ENCODE measurements at regions not wholly inside any gene's neighbourhood (a gene's known extent, or its start where the extent isn't known, plus 50 kb on each side); places are given as distances from the start of the nearest gene placed in this dataset.
"Not testable (repeated sequence)": the region's sequence is repeated elsewhere in the genome, so short reads cannot be mapped to it uniquely, and the experiment has no call there.

DNA sequence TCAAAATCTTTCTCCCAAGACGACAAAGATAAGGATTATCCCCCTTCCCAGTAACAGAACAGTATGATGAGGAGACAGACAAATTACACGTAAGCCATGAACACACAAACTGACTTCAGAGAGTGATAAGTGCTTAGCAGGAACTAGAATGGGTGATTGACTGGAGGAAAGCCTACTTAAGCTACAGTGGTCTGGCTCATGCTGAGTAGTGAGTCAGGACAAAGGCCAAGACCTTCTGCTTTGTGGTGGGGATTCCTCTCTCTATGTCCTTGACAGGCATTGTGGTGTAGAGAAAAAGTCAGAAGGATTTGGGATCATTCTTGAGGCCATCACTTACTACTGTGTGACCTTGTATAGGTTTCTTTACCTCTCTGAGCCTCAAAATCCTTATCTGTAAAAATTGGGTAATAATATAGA, 381.9 kb upstream of the CCL2 start:
- no peak for DNase-seq (ENCODE audit: extremely low read depth, low read depth)

DNA sequence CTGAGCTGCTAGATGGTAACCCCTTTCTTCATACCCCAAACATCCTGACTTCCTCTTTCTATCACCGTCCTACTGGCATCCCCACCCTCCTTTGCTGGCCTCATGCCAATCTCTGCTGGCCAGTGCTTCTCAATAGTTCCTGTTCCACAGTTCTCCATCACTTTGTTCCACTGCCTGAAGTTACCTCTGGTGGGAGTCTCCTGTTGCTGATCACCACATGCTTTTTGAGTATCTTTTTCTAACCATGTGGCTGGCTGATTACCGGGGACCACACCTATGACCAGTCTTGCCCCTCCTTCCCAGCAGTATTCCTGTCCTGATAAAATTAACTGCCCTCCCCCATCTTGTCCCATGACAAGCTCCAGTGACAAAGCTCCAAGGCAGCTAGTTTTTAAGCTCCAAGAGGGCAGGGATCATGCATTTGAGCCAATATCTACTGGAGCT, 380.4 kb upstream of the CCL2 start:
- no peak for DNase-seq (ENCODE audit: extremely low read depth, low read depth)

DNA sequence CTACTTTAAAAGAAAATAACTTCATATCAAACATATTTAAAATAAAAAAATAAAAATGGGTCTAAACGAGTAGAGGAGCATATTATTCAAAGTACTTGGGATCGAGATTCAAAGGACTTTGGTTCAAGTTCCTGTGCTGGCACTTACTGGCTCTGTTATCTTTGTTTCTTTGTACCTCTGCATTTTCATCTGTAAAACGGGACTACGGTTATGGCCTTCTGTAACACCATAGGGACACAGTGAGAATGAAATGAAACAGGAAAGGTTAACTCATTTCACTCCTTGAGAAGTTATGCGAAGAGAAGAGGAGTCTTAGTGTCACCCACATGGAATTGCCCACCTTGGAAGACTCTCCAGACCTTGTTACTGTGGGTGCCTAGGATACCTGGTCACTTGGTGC, 379.1 kb upstream of the CCL2 start:
- DNase-seq (ENCODE audit: extremely low read depth, low read depth), result no peak

DNA sequence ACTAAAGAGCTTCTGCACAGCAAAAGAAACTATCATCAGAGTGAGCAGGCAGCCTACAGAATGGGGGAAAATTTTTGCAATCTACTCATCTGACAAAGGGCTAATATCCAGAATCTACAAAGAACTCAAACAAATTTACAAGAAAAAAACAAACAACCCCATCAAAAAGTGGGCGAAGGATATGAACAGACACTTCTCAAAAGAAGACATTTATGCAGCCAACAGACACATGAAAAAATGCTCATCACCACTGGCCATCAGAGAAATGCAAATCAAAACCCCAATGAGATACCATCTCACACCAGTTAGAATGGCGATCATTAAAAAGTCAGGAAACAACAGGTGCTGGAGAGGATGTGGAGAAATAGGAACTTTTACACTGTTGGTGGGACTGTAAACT, 372.8 kb upstream of the CCL2 start:
- not testable (repeated sequence) for DNase-seq (ENCODE audit: extremely low read depth, low read depth)

DNA sequence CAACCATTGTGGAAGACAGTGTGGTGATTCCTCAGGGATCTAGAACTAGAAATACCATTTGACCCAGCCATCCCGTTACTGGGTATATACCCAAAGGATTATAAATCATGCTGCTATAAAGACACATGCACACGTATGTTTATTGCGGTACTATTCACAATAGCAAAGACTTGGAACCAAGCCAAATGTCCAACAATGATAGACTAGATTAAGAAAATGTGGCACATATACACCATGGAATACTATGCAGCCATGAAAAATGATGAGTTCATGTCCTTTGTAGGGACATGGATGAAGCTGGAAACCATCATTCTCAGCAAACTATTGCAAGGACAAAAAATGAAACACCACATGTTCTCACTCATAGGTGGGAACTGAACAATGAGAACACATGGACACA, 372.4 kb upstream of the CCL2 start:
- DNase-seq (ENCODE audit: extremely low read depth, low read depth), result not testable (repeated sequence)

DNA sequence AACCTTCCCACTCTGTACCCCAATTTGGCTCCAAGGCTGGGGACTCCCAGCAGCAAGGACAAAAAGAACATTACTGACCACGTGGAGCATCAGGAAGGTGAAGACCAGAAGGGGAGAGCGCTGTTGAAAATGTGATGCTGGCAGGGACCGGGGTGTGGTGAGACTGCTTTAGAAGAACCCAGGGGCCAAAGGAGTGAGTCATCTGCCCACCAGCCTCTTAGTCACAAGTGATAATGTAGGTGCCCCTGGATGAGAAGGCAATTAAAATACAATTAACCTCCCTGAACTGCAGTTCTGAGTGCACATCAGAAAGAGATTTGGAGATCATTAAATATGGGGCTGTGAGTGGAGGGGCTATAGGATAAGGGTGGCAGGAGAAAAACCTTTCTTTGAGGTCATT, 366.6 kb upstream of the CCL2 start:
- no peak for DNase-seq (ENCODE audit: extremely low read depth, low read depth)

DNA sequence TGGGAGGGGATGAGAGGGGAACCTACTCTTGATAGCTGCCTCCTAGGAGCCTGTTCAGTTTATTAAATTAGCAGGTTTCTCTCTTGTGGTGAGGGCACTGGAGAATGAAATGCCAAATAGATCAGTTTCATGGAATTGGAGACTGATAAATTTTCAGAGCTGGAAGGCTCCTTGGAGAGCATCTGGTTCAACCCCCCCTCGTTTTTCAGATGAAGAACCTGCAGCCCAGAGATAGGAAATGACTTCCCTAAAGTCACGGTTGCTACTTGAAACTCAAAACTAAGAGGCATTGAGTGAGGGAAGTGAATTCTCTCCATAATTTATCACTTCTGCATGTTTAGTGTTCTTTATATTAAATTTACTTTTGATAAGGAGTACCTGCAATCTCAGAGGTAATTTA, 366.0 kb upstream of the CCL2 start:
- no peak for DNase-seq (ENCODE audit: extremely low read depth, low read depth)

DNA sequence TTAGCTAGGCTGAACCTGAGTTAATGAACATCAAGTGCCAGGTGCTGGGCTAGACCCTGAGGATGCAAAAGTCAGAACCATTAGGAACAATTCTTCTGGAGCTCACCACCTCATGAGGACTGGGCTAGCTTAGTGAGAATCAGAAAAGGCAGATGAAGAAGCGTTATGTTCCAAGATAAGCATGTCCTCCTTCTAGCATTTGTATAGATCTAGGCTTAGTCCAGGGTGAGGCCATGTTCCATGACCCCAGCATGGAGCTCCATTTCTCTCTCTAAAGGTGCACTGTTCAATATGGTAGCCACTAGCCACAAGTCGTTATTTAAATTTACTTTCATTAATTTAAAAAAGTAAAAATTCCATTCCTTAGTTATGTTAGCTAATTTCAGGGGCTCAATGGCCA, 365.3 kb upstream of the CCL2 start:
- no peak for DNase-seq (ENCODE audit: extremely low read depth, low read depth)

DNA sequence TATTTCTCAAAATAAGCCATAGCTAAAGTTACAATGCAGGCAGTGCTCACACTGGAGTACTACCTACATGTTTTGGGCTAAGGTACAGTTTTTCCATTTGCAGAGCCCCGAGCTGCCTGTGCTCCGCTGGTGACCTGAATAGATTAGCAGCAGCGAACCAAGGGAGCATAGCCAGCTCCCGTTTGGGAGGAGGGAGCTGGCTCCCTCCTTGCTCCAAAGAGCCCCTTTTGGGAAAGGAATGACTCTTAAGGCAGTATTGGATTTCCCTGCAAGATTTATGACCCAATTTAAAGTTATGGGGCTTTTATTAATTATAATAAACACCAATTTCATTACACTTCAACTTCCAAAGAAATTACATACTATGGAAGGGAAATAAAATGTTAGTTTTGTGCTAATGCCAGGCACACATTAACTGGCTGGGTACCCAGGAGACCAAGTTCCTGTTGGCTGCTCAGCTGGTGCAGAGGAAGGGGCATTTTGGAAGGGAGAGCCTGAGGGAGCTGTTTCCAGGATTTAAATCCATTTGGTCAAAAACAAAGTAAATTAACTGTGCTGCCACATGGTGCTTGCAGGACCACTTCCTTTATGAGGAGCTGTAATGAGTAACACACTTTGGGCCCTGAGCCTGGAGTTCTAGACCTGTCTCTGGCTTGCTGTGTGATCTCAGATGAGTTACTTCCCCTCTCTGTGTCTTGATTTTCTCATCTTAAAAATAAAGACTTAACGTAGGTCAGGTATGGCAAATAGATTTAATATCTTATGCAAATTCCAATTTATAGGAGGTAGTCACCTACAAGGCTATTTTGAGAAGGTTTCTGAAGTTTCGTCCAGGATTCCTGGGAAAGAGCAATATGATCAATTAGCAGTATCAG, 362.1 kb upstream of the CCL2 start:
- DNase-seq (ENCODE audit: extremely low read depth, low read depth), result no peak

DNA sequence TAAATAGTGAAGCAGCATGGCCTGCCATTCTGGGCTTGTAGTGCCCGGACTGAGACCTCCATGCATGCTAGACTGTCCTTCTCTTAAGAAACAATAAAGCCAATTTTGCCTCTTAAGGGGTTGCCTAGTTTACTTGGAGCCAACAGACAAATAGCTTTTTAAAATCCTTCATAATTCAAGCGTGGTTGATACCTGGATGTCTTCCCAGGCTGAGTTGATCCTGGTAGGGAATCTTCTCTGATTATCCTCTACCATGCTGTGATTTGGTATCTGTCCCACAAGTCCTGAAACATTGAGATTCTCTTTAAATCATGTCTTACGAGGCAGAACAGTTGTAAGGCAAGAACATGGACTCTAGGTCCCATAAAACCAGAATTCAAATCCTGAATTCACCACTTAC, 359.6 kb upstream of the CCL2 start:
- no peak for DNase-seq (ENCODE audit: extremely low read depth, low read depth)

DNA sequence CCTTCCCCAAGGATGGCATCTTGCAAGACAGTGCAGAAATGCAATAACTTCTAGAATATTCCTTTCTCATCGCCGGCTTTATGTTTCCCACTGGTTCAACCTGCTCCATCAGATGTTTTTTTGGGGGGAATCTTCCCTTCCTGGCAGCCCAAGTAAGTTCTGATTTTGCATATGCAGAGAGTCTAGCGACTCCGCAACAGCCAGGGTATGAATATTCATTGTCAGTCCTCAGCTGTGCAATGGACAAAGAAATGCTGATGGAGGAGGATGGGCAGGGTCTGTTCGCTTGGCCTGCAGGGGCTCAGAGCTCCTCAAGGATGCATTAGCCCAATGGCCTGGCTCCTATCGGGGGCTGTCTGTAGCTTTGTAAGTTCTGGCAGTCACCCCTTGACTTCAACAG, 358.8 kb upstream of the CCL2 start:
- no peak for DNase-seq (ENCODE audit: extremely low read depth, low read depth)

DNA sequence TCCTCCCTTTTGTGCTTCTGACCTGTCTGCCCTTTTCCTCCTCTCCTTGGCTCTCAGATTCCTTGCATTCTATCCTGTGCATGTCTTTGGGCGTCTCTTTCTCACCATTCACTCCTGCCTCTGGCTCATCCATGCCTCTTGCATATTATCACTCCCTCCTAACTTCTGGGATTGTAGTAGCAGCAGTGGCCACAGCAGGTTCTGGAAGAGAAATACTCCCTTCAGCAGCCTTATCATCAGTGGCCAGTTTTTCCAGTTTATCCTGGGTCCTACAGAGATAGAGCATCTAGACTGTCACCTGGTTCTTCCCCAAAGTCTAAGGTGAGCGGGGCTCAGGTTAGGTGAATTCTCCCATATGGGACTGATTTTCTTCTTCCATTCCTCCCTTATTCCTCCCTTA, 354.0 kb upstream of the CCL2 start:
- no peak for DNase-seq (ENCODE audit: extremely low read depth, low read depth)

DNA sequence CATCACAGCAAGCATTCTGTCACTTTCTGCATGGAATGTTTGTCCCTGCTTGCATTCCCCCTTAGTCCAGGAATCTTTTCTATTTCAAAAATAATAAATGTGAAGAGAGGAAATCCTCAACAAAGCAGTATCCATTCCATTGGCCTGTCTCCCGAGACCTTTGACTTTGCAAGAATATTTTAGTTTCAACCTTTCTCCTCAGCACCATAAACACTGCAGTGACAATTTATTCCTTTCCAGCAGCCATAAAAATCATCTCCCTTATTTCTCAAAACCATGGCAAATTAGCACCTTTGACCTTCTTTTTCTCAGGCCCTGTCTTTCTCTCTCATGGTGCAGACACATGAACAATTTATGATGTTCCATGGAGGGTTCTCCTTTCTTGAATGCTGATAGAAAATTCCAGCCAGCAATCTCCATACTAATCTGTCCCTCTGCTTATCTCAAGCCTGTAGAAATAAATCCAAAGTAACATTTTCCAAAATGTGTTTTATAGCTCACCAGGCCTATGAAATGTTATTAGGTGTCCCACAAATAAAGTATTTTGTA, 352.1 kb upstream of the CCL2 start:
- DNase-seq (ENCODE audit: extremely low read depth, low read depth), result no peak

DNA sequence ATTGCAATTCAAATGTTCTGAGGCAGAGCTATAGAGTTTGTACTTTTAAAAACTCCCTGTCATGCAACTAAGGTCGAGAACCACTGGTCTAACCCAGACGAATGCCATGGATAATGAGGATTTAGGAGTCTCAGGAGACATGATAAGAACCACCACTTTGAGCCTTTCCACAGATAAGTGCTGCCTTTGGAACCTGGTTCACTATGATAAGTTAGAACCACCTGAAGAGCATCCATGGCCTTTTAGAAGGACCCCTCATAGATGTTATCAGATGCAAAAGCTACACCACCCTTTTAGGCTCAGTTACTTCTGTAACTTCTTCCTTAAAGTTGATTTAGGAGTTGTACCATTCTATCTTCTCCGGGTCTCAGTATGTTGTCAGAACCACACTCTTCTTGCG, 350.6 kb upstream of the CCL2 start:
- DNase-seq (ENCODE audit: extremely low read depth, low read depth), result no peak

DNA sequence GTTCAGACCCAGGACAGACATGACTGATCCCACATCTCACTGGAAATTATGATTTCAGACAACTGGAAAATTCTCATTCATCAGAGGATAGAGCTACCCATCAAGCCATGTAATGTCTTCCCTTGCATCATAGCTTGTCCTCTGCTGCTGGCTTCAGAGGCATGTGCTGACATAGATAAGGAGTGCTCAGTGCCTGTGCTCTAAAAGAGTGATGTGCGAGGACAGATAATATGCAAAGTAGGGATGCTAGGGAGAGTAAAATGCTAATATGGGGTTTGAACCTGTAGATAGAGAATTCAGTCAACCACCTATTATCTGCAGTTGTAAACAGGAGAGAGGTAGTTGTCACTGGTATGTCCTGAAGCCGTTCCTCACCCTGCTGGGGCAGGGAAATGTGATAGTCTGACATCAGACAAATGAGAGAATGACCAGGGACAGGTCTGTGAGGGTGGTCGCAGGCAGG, 349.7 kb upstream of the CCL2 start:
- DNase-seq (ENCODE audit: extremely low read depth, low read depth), result no peak

DNA sequence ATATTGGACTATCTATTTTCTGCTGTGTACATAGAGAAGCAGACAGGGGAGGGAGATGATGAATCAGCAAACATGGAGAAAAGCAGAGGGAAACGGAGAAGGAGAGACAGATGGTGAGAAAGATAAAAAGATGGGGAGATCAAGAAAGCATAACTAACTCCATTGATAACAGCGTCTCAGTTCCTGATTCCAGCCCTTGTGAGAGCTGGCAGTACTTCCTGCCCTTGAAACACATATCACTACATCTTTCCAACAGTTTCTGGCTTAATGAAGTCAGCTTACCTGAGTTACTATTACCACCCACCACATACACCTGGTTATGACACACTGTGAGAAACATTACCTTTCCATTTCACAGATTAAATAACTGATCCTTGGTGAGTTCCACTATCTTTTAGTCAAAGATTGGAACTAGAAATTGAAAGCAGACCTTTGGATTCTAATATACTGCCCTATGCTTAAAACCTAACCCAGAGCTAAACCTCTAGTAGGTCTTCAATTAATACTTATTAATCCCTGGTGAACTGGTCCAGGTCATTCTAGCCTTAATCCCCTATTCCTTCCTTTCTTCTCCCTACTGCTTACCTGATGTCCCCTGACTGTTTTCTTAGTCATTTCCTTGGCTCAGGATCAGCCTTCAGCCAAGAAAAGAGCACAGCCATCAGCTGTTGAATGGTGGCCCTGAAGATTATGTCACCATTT, 346.6 kb upstream of the CCL2 start:
- DNase-seq (ENCODE audit: extremely low read depth, low read depth), result no peak

DNA sequence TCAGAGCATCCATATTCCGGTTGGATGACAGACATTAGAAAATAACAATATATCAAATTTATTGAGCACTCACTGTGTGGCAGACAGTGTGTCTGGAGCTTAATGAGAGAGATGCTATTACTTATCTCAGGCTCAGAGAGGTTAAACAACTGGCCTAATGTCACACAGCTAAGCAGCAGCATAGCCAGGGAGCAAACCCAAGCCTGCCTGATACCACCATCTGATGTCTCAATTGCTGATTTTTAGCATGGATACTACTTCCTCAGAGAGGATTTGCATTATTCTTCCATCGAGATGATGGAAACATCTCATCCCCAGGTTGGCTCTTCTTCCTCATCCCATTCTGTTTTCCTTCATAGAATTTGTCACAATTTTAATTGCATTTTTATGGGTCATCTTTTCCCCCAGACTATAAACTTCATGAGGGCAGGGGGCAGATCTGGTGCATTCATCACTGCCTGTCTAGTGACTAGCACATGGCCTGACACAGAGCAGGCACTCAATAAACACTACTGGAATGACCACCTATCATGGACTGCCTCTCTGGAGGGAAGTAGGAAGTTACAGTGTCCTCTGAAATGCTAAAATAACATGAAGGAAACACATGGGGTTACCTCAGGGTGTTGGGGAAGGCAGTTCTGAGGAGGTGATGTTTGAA, 344.8 kb upstream of the CCL2 start:
- no peak for DNase-seq (ENCODE audit: extremely low read depth, low read depth)

DNA sequence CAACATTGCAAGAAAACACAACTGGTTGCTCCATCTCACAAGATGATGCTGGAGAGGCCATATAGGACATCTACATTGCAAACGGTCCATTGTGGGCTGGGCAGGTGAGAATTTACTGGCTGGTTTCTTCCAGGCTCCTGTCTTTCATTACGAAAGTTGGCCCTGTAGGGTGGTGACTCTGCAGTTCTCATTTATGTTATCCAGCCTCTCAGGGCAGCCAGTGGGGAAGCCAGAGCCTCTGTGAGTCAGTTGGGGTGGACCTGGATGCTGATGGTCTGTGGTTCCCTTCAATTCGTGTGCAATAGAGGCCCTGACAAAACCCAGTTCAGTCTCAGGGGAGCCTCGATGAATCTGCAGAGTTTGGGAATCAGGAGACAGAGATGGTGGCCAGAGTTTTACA, 341.0 kb upstream of the CCL2 start:
- no peak for DNase-seq (ENCODE audit: extremely low read depth, low read depth)

DNA sequence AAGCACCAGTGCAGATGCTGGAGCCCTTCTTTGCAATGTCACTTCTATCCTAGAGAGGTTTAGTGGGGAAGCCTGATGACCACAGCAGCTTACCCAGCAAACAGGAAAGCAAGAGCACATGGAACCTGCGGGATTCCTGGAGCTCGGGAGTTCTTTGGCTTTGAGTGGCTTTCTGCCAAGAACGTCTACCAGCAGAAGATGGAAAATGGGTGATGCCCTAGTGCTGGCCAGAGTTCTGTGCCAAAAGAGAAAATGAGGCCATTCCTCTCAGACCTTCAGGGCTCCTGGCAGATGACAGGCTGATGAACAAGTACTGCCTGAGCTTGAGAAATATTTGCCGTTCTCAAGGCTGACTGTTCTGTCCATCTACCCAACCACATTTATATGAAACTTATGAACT, 332.1 kb upstream of the CCL2 start:
- no peak for DNase-seq (ENCODE audit: extremely low read depth, low read depth)

DNA sequence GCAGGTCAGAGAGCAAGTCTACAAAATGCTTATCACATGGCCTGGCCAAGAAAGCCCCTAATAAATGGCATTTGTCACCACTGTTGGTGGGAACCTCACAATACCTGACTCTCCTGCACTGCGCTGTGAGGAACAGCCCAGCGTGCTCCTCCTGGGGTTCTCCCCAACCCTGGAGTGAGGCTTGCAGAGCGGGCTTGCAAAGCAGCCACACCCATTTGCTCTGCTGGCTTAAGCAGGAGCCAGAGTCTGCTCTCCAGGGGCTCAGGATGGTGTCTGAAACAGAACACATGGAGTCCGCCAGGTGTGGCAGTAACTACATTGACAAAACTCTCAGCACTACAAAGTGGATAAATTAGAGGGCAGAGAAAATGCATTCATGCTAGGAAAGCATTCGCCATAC, 331.0 kb upstream of the CCL2 start:
- DNase-seq (ENCODE audit: extremely low read depth, low read depth), result no peak

DNA sequence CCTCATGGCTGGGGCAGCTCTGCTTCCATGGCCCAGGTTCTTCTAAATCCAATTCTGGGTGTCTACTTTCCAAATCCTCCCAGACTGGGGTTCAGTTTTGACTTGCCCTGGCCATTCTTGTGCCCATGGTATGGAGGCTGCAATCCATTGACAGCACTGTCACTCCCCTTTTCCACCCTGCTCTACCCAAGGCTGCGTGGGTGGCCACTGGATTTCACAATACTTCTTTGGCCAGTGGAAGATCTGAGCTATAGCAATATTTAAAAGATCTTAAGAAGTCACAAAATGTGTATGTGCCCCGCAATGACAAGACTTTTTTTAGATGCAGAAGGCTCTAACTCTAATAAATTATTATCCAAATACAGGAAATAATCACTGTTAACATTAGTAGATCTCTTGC, 329.4 kb upstream of the CCL2 start:
- no peak for DNase-seq (ENCODE audit: extremely low read depth, low read depth)

Measured in NCI-H460 (cell line).